Hepatocyte (in vitro differentiated cells): ENCODE measurements at regions not wholly inside any gene's neighbourhood (a gene's known extent, or its start where the extent isn't known, plus 50 kb on each side); places are given as distances from the start of the nearest gene placed in this dataset.

Experiments used
- DNase-seq: peaks from one replicate; pipeline ENCODE4 v3.0.0-alpha.2; 2016; ENCODE audit warnings: low spot score
- H2AFZ ChIP-seq: fragments of 200-600 bp; sonication (generic); 2 replicates; pipeline ENCODE4 v1.6.0; 2016; ENCODE audit warnings: antibody characterized with exemption, mild to moderate bottlenecking
- H3K27ac ChIP-seq: fragments of 200-600 bp; sonication (generic); 2 replicates; pipeline ENCODE4 v1.5.1; 2016; ENCODE audit warnings: mild to moderate bottlenecking
- H3K27me3 ChIP-seq: fragments of 200-600 bp; sonication (generic); 2 replicates; pipeline ENCODE4 v1.6.1; 2016
- H3K36me3 ChIP-seq: fragments of 200-600 bp; sonication (generic); replicated peaks from 2 replicates; pipeline ENCODE4 v1.5.1; 2016; ENCODE audit warnings: low read depth; ENCODE audit not compliant: insufficient read depth
- H3K4me1 ChIP-seq: fragments of 200-600 bp; sonication (generic); 2 replicates; pipeline ENCODE4 v1.5.1; 2016; ENCODE audit warnings: mild to moderate bottlenecking, moderate library complexity; ENCODE audit not compliant: insufficient read depth
- H3K4me2 ChIP-seq: fragments of 200-600 bp; sonication (generic); 2 replicates; pipeline ENCODE4 v1.6.0; 2016
- H3K4me3 ChIP-seq: fragments of 200-600 bp; sonication (generic); 2 replicates; pipeline ENCODE4 v1.5.1; 2016; ENCODE audit warnings: mild to moderate bottlenecking
- H3K79me2 ChIP-seq: fragments of 200-600 bp; sonication (generic); 2 replicates; pipeline ENCODE4 v1.6.0; 2017; ENCODE audit warnings: mild to moderate bottlenecking
- H3K9me2 ChIP-seq: fragments of 200-600 bp; sonication (generic); replicated peaks from 2 replicates; pipeline ENCODE4 v1.6.0; 2017; ENCODE audit warnings: mild to moderate bottlenecking; ENCODE audit not compliant: insufficient read depth
- H3K9me3 ChIP-seq: fragments of 200-600 bp; sonication (generic); 2 replicates; pipeline ENCODE4 v1.5.1; 2016; ENCODE audit warnings: low read depth, mild to moderate bottlenecking
- H4K20me1 ChIP-seq: fragments of 200-600 bp; sonication (generic); 2 replicates; pipeline ENCODE4 v1.6.0; 2016; ENCODE audit warnings: mild to moderate bottlenecking; ENCODE audit not compliant: insufficient read depth, poor library complexity, severe bottlenecking
- EZH2 ChIP-seq: fragments of 200-600 bp; sonication (generic); IDR thresholded peaks from 2 replicates; pipeline ENCODE4 v1.6.1; 2016; ENCODE audit warnings: antibody characterized with exemption, mild to moderate bottlenecking, borderline replicate concordance
- EZH2phosphoT487 ChIP-seq: fragments of 200-600 bp; sonication (generic); IDR thresholded peaks from one replicate; pipeline ENCODE4 v1.6.1; 2018; ENCODE audit warnings: antibody characterized with exemption, mild to moderate bottlenecking, low read depth, moderate library complexity; ENCODE audit not compliant: unreplicated experiment, severe bottlenecking
- WGBS: methylation state at CpG from one replicate; pipeline ENCODE4 v1.1.6; 2016; ENCODE audit warnings: low lambda C conversion rate; ENCODE audit errors: missing lambda C conversion rate; 5-methylcytosine and 5-hydroxymethylcytosine counted together
- TF ChIP-seq, protein P1 (sequence below): fragments of 200-600 bp; sonication (generic); IDR thresholded peaks from 2 replicates; pipeline ENCODE4 v1.5.1; 2016; ENCODE audit warnings: antibody characterized with exemption, mild to moderate bottlenecking; ENCODE audit not compliant: poor library complexity

DNA sequence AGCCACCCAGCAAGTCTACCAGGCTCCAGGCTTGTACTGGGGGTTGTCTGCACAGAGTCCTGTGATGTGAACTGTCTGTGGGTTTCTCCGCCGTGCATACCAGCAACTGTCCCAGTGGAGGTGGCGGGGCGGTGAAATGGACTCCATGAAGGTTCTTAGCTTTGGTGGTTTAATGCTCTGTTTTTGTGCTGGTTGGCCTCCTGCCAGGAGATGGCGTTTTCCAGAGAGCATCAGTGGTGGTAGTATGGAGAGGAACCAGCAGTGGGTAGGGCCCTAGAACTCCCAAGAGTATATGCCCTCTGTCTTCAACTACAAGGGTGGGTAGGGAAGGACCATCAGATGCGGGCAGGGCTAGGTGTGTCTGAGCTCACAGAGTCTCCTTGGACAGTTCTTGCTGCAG is 303.8 kb downstream of the TMEM121 start:
- Histone ChIP-seq H3K36me3 (no peaks in the 10 kb centered on the region), H3K4me1 (no peaks in the 10 kb centered on the region), H3K4me2 (no peak overlapping the region), H3K9me2 (no peaks in the 10 kb centered on the region), H4K20me1 (no peaks in the 10 kb centered on the region), H3K79me2 (no peaks in the 10 kb centered on the region), H2AFZ (no peak overlapping the region), H3K4me3 (no peak overlapping the region), H3K9me3 (no peaks in the 10 kb centered on the region), H3K27me3 (no peaks in the 10 kb centered on the region), H3K27ac (no peak overlapping the region)
- TF ChIP-seq EZH2phosphoT487 (no peak), EZH2 (no peak)
- TF ChIP-seq, protein P1, sequence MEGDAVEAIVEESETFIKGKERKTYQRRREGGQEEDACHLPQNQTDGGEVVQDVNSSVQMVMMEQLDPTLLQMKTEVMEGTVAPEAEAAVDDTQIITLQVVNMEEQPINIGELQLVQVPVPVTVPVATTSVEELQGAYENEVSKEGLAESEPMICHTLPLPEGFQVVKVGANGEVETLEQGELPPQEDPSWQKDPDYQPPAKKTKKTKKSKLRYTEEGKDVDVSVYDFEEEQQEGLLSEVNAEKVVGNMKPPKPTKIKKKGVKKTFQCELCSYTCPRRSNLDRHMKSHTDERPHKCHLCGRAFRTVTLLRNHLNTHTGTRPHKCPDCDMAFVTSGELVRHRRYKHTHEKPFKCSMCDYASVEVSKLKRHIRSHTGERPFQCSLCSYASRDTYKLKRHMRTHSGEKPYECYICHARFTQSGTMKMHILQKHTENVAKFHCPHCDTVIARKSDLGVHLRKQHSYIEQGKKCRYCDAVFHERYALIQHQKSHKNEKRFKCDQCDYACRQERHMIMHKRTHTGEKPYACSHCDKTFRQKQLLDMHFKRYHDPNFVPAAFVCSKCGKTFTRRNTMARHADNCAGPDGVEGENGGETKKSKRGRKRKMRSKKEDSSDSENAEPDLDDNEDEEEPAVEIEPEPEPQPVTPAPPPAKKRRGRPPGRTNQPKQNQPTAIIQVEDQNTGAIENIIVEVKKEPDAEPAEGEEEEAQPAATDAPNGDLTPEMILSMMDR, result no peak
- DNase-seq, result no peak
- WGBS, result 75% methylated on average over 6 of the region's 6 CpGs

- TF ChIP-seq EZH2 (no peak), EZH2phosphoT487 (no peak)
- TF ChIP-seq, protein P1, result no peak
Observed at GRCh38 chr14:105836160-105836559, 309.8 kb downstream of the TMEM121 start.

GRCh38 chr14:105836730-105837129 is 310.3 kb downstream of the TMEM121 start:
- Histone ChIP-seq H3K4me2 (no peak overlapping the region), H3K27me3 (no peaks in the 10 kb centered on the region), H3K79me2 (no peaks in the 10 kb centered on the region), H2AFZ (no peak overlapping the region), H3K4me3 (no peak overlapping the region), H3K4me1 (no peaks in the 10 kb centered on the region), H3K9me3 (no peaks in the 10 kb centered on the region), H3K36me3 (no peaks in the 10 kb centered on the region), H3K9me2 (no peaks in the 10 kb centered on the region), H3K27ac (no peak overlapping the region), H4K20me1 (no peaks in the 10 kb centered on the region)
- WGBS, result 73% methylated on average over 2 of the region's 10 CpGs
- no peak for DNase-seq
- TF ChIP-seq EZH2, result no peak
- TF ChIP-seq EZH2phosphoT487, result no peak
- TF ChIP-seq, protein P1, result no peak

More at GRCh38 chr14:105836160-105836559, 309.8 kb downstream of the TMEM121 start:
- no peak overlapping the region for H3K4me3 ChIP-seq
- no peaks in the 10 kb centered on the region for H4K20me1 ChIP-seq
- no peaks in the 10 kb centered on the region for H3K36me3 ChIP-seq
- 87% methylated on average over 11 of the region's 11 CpGs for WGBS
- DNase-seq, result no peak
- H3K27ac ChIP-seq, result no peak overlapping the region
- no peaks in the 10 kb centered on the region for H3K9me2 ChIP-seq
- H3K4me1 ChIP-seq, result no peaks in the 10 kb centered on the region
- no peak overlapping the region for H2AFZ ChIP-seq
- H3K4me2 ChIP-seq, result no peak overlapping the region
- no peaks in the 10 kb centered on the region for H3K79me2 ChIP-seq
- H3K27me3 ChIP-seq, result no peaks in the 10 kb centered on the region
- H3K9me3 ChIP-seq, result no peaks in the 10 kb centered on the region
